ENCODE measurements at regions not wholly inside any gene's neighbourhood (a gene's known extent, or its start where the extent isn't known, plus 50 kb on each side); places are given as distances from the start of the nearest gene placed in this dataset.

GRCh38 chr11:11141065-11141464 is 212.0 kb downstream of the CSNK2A3 start:
- ChIA-PET CTCF (interaction anchor here (0.7 kb wide), 1 partner anchor 110 kb away, joined by 3 read pairs; no protein-coding TSS in a partner anchor), POLR2A (no interaction called here)
- no peak for DNase-seq (ENCODE audit: extremely low spot score)
- TF ChIP-seq, protein P1, sequence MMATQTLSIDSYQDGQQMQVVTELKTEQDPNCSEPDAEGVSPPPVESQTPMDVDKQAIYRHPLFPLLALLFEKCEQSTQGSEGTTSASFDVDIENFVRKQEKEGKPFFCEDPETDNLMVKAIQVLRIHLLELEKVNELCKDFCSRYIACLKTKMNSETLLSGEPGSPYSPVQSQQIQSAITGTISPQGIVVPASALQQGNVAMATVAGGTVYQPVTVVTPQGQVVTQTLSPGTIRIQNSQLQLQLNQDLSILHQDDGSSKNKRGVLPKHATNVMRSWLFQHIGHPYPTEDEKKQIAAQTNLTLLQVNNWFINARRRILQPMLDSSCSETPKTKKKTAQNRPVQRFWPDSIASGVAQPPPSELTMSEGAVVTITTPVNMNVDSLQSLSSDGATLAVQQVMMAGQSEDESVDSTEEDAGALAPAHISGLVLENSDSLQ (IDR thresholded peaks at IDR 0.05), result no peak
- TF ChIP-seq LEF1 (IDR thresholded peaks at IDR 0.05; ENCODE audit: borderline replicate concordance) (no peak), ELF4 (IDR thresholded peaks at IDR 0.05) (no peak), FOXM1 (IDR thresholded peaks at IDR 0.05; ENCODE audit: borderline replicate concordance) (no peak), ARNT (IDR thresholded peaks at IDR 0.05) (no peak), FOXA1 (IDR thresholded peaks at IDR 0.05) (no peak), FOXK2 (IDR thresholded peaks at IDR 0.05) (no peak), HDGF (IDR thresholded peaks at IDR 0.05; ENCODE audit: borderline replicate concordance) (no peak), SUZ12 (IDR thresholded peaks at IDR 0.05) (no peak), BHLHE40 (IDR thresholded peaks at IDR 0.05; ENCODE audit: borderline replicate concordance) (no peak), L3MBTL2 (conservative IDR thresholded peaks at IDR 0.05) (no peak), TARDBP (IDR thresholded peaks at IDR 0.05) (no peak), SP1 (IDR thresholded peaks at IDR 0.05) (no peak), NFRKB (IDR thresholded peaks at IDR 0.05) (no peak), CTBP1 (IDR thresholded peaks at IDR 0.05; ENCODE audit: borderline replicate concordance) (no peak), ZNF384 (IDR thresholded peaks at IDR 0.05) (no peak)

DNA sequence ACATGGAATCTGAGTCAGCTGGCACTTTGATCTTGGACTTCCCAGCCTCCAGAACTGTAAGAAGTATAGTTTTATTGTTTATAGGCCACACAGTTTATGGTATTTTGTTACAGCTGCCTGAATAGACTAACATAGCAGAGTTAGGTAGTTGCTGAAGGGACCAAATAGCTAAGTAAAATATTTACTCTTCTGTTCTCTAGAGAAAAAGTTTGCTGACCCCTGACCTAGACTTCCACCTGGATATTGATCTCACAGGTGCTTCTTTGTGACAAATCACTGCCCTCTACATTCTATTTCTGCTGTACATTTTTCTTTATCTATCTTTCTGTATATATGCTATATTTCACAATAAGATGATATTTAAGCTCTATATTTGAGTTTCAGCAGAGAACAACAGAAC is 212.5 kb downstream of the CSNK2A3 start:
- POLR2A ChIA-PET, result no interaction called here
- CTCF ChIA-PET, result interaction anchor here (0.7 kb wide), 1 partner anchor 110 kb away, joined by 3 read pairs; no protein-coding TSS in a partner anchor
- no peak for DNase-seq (ENCODE audit: extremely low spot score)
- TF ChIP-seq TARDBP (IDR thresholded peaks at IDR 0.05) (no peak), L3MBTL2 (conservative IDR thresholded peaks at IDR 0.05) (no peak), FOXM1 (IDR thresholded peaks at IDR 0.05; ENCODE audit: borderline replicate concordance) (no peak), LEF1 (IDR thresholded peaks at IDR 0.05; ENCODE audit: borderline replicate concordance) (no peak), HDGF (IDR thresholded peaks at IDR 0.05; ENCODE audit: borderline replicate concordance) (no peak), BHLHE40 (IDR thresholded peaks at IDR 0.05; ENCODE audit: borderline replicate concordance) (no peak), ZNF384 (IDR thresholded peaks at IDR 0.05) (no peak), FOXK2 (IDR thresholded peaks at IDR 0.05) (no peak), FOXA1 (IDR thresholded peaks at IDR 0.05) (no peak)

GRCh38 chr11:11137339-11137738 is 215.7 kb downstream of the CSNK2A3 start:
- ChIA-PET POLR2A (no interaction called here), CTCF (no interaction called here)
- DNase-seq (ENCODE audit: extremely low spot score), result no peak
- TF ChIP-seq FOXM1 (IDR thresholded peaks at IDR 0.05; ENCODE audit: borderline replicate concordance), result no peak
- TF ChIP-seq CTBP1 (IDR thresholded peaks at IDR 0.05; ENCODE audit: borderline replicate concordance), result no peak
- TF ChIP-seq BHLHE40 (IDR thresholded peaks at IDR 0.05; ENCODE audit: borderline replicate concordance), result no peak
- TF ChIP-seq, protein P1 (IDR thresholded peaks at IDR 0.05), result no peak
- no peak for TF ChIP-seq LEF1 (IDR thresholded peaks at IDR 0.05; ENCODE audit: borderline replicate concordance)
- no peak for TF ChIP-seq NFRKB (IDR thresholded peaks at IDR 0.05)

- DNase-seq (ENCODE audit: extremely low spot score), result no peak
- TF ChIP-seq BHLHE40 (IDR thresholded peaks at IDR 0.05; ENCODE audit: borderline replicate concordance) (no peak), ZNF384 (IDR thresholded peaks at IDR 0.05) (no peak), ARNT (IDR thresholded peaks at IDR 0.05) (no peak), ELF4 (IDR thresholded peaks at IDR 0.05) (no peak), NFRKB (IDR thresholded peaks at IDR 0.05) (no peak), HDGF (IDR thresholded peaks at IDR 0.05; ENCODE audit: borderline replicate concordance) (no peak), SUZ12 (IDR thresholded peaks at IDR 0.05) (no peak), SP1 (IDR thresholded peaks at IDR 0.05) (no peak), L3MBTL2 (conservative IDR thresholded peaks at IDR 0.05) (no peak), TARDBP (IDR thresholded peaks at IDR 0.05) (no peak), FOXK2 (IDR thresholded peaks at IDR 0.05) (no peak), FOXA1 (IDR thresholded peaks at IDR 0.05) (no peak)
- TF ChIP-seq, protein P1 (IDR thresholded peaks at IDR 0.05), result no peak
- ChIA-PET CTCF (no interaction called here), POLR2A (no interaction called here)
Measured at GRCh38 chr11:11135820-11136476, 217.1 kb downstream of the CSNK2A3 start.

GRCh38 chr11:11129118-11129517 is 223.9 kb downstream of the CSNK2A3 start:
- DNase-seq (ENCODE audit: extremely low spot score), result no peak
- CTCF ChIA-PET, result no interaction called here
- POLR2A ChIA-PET, result no interaction called here
- TF ChIP-seq SUZ12 (IDR thresholded peaks at IDR 0.05) (no peak), FOXM1 (IDR thresholded peaks at IDR 0.05; ENCODE audit: borderline replicate concordance) (no peak), SP1 (IDR thresholded peaks at IDR 0.05) (no peak), ELF4 (IDR thresholded peaks at IDR 0.05) (no peak), TARDBP (IDR thresholded peaks at IDR 0.05) (no peak), FOXK2 (IDR thresholded peaks at IDR 0.05) (no peak), L3MBTL2 (conservative IDR thresholded peaks at IDR 0.05) (no peak), ZNF384 (IDR thresholded peaks at IDR 0.05) (no peak), FOXA1 (IDR thresholded peaks at IDR 0.05) (no peak), HDGF (IDR thresholded peaks at IDR 0.05; ENCODE audit: borderline replicate concordance) (no peak), ARNT (IDR thresholded peaks at IDR 0.05) (no peak), NFRKB (IDR thresholded peaks at IDR 0.05) (no peak), BHLHE40 (IDR thresholded peaks at IDR 0.05; ENCODE audit: borderline replicate concordance) (no peak), CTBP1 (IDR thresholded peaks at IDR 0.05; ENCODE audit: borderline replicate concordance) (no peak), LEF1 (IDR thresholded peaks at IDR 0.05; ENCODE audit: borderline replicate concordance) (no peak)
- TF ChIP-seq, protein P1 (IDR thresholded peaks at IDR 0.05), result no peak
